ENCODE measurements at regions not wholly inside any gene's neighbourhood (a gene's known extent, or its start where the extent isn't known, plus 50 kb on each side); places are given as distances from the start of the nearest gene placed in this dataset.

- H3K36me3 ChIP-seq = no peaks in the 10 kb centered on the region
- no peaks in the 10 kb centered on the region for H3K9me3 ChIP-seq
- DNase-seq (ENCODE audit: extremely low spot score in 2 of 2) = no peak
- H3K4me3 ChIP-seq = no peak overlapping the region
- no peaks in the 10 kb centered on the region for H3K27me3 ChIP-seq
- H3K4me1 ChIP-seq = no peaks in the 10 kb centered on the region
- intact Hi-C loops (cut with DNase I) = no loop called here
- no peak for TF ChIP-seq CTCF (IDR thresholded peaks at IDR 0.05)
- TF ChIP-seq POLR2A (IDR thresholded peaks at IDR 0.05) = no peak
- no peak for TF ChIP-seq POLR2AphosphoS5 (IDR thresholded peaks at IDR 0.05; ENCODE audit: insufficient read depth in 1 of 2, low read depth in 1 of 2)
- no peak overlapping the region for H3K27ac ChIP-seq
Observed at GRCh38 chr15:27702581-27702980, 396.5 kb downstream of the OCA2 start.

- Histone ChIP-seq H3K27ac (no peak overlapping the region), H3K9me3 (no peaks in the 10 kb centered on the region), H3K36me3 (no peaks in the 10 kb centered on the region), H3K4me1 (no peaks in the 10 kb centered on the region), H3K4me3 (no peak overlapping the region), H3K27me3 (no peaks in the 10 kb centered on the region)
- peak in 1 of 2 donors; percentile 85 for DNase-seq (ENCODE audit: extremely low spot score in 2 of 2)
- intact Hi-C loops (cut with DNase I) = no loop called here
- TF ChIP-seq CTCF (IDR thresholded peaks at IDR 0.05) (no peak), POLR2A (IDR thresholded peaks at IDR 0.05) (no peak), POLR2AphosphoS5 (IDR thresholded peaks at IDR 0.05; ENCODE audit: insufficient read depth in 1 of 2, low read depth in 1 of 2) (no peak)
Observed at GRCh38 chr15:27701956-27702355, 397.2 kb downstream of the OCA2 start.

- H3K27me3 ChIP-seq = no peaks in the 10 kb centered on the region
- no peaks in the 10 kb centered on the region for H3K36me3 ChIP-seq
- H3K4me1 ChIP-seq = no peaks in the 10 kb centered on the region
- H3K9me3 ChIP-seq = no peaks in the 10 kb centered on the region
- no peak overlapping the region for H3K27ac ChIP-seq
- TF ChIP-seq CTCF (IDR thresholded peaks at IDR 0.05) (no peak), POLR2A (IDR thresholded peaks at IDR 0.05) (no peak), POLR2AphosphoS5 (IDR thresholded peaks at IDR 0.05; ENCODE audit: insufficient read depth in 1 of 2, low read depth in 1 of 2) (no peak)
- no peak for DNase-seq (ENCODE audit: extremely low spot score in 2 of 2)
- no peak overlapping the region for H3K4me3 ChIP-seq
- intact Hi-C loops (cut with DNase I) = no loop called here
Observed at GRCh38 chr15:27701014-27701413, 398.1 kb downstream of the OCA2 start.

GRCh38 chr15:27699699-27700098, 399.4 kb downstream of the OCA2 start:
- Histone ChIP-seq H3K27ac (no peak overlapping the region), H3K4me3 (no peak overlapping the region), H3K27me3 (no peaks in the 10 kb centered on the region), H3K9me3 (no peaks in the 10 kb centered on the region), H3K4me1 (no peaks in the 10 kb centered on the region), H3K36me3 (no peaks in the 10 kb centered on the region)
- TF ChIP-seq CTCF (IDR thresholded peaks at IDR 0.05) = no peak
- TF ChIP-seq POLR2AphosphoS5 (IDR thresholded peaks at IDR 0.05; ENCODE audit: insufficient read depth in 1 of 2, low read depth in 1 of 2) = no peak
- no peak for TF ChIP-seq POLR2A (IDR thresholded peaks at IDR 0.05)
- no peak for DNase-seq (ENCODE audit: extremely low spot score in 2 of 2)
- intact Hi-C loops (cut with DNase I) = no loop called here

GRCh38 chr15:27696530-27696929, 402.6 kb downstream of the OCA2 start:
- H3K27me3 ChIP-seq = no peaks in the 10 kb centered on the region
- TF ChIP-seq POLR2A (IDR thresholded peaks at IDR 0.05) = no peak
- TF ChIP-seq POLR2AphosphoS5 (IDR thresholded peaks at IDR 0.05; ENCODE audit: insufficient read depth in 1 of 2, low read depth in 1 of 2) = no peak
- TF ChIP-seq CTCF (IDR thresholded peaks at IDR 0.05) = no peak
- intact Hi-C loops (cut with DNase I) = no loop called here
- H3K9me3 ChIP-seq = no peaks in the 10 kb centered on the region
- H3K4me3 ChIP-seq = no peak overlapping the region
- H3K4me1 ChIP-seq = no peaks in the 10 kb centered on the region
- H3K27ac ChIP-seq = no peak overlapping the region
- no peaks in the 10 kb centered on the region for H3K36me3 ChIP-seq
- DNase-seq (ENCODE audit: extremely low spot score in 2 of 2) = no peak

All from vagina (tissue), 2 donors.